ENCODE measurements at regions not wholly inside any gene's neighbourhood (a gene's known extent, or its start where the extent isn't known, plus 50 kb on each side); places are given as distances from the start of the nearest gene placed in this dataset.

DNA sequence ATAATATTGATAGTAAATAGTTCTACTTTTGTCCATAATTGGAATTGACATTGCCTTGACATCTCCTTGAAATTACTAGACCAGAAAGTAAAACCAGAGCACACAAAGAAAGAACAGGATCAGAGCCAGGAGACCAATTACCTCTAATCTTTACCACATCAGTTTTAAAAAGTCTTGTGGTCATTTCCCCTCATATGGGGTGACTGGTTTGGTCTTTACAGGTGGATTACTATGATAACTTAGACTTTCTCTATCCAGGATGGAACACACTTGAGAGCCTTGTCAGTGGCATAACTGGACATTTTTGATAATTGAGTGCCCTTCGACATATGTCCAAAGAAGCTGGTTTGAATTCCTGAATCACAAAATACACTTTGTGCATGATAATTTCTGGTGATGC is 1148.1 kb upstream of the NCAM2 start:
- DNase-seq (ENCODE audit: low read depth, low spot score) = no peak
- Histone ChIP-seq H3K27ac (ENCODE audit: low read length) (no peak overlapping the region), H3K4me1 (ENCODE audit: control insufficient read depth, insufficient read depth, low read length) (no peaks in the 10 kb centered on the region), H3K9me3 (ENCODE audit: control insufficient read depth, insufficient read depth, low read depth, low read length) (no peaks in the 10 kb centered on the region), H3K36me3 (ENCODE audit: control insufficient read depth, insufficient read depth, low read length) (no peaks in the 10 kb centered on the region), H3K27me3 (ENCODE audit: control insufficient read depth, insufficient read depth, low read length) (no peaks in the 10 kb centered on the region), H3K4me3 (ENCODE audit: low read depth in 2 of 2, low read length in 2 of 2) (no peak overlapping the region)
- CTCF ChIA-PET = no interaction called here
- ATAC-seq = no peak
- intact Hi-C loops (cut with micrococcal nuclease; ENCODE audit: unreplicated experiment) = no loop called here
- TF ChIP-seq, protein P1, sequence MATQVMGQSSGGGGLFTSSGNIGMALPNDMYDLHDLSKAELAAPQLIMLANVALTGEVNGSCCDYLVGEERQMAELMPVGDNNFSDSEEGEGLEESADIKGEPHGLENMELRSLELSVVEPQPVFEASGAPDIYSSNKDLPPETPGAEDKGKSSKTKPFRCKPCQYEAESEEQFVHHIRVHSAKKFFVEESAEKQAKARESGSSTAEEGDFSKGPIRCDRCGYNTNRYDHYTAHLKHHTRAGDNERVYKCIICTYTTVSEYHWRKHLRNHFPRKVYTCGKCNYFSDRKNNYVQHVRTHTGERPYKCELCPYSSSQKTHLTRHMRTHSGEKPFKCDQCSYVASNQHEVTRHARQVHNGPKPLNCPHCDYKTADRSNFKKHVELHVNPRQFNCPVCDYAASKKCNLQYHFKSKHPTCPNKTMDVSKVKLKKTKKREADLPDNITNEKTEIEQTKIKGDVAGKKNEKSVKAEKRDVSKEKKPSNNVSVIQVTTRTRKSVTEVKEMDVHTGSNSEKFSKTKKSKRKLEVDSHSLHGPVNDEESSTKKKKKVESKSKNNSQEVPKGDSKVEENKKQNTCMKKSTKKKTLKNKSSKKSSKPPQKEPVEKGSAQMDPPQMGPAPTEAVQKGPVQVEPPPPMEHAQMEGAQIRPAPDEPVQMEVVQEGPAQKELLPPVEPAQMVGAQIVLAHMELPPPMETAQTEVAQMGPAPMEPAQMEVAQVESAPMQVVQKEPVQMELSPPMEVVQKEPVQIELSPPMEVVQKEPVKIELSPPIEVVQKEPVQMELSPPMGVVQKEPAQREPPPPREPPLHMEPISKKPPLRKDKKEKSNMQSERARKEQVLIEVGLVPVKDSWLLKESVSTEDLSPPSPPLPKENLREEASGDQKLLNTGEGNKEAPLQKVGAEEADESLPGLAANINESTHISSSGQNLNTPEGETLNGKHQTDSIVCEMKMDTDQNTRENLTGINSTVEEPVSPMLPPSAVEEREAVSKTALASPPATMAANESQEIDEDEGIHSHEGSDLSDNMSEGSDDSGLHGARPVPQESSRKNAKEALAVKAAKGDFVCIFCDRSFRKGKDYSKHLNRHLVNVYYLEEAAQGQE (IDR thresholded peaks at IDR 0.05; ENCODE audit: insufficient read depth in 1 of 2, low read depth in 2 of 2, low read length in 1 of 2) = no peak
- TF ChIP-seq SIN3A (IDR thresholded peaks at IDR 0.05; ENCODE audit: borderline replicate concordance, insufficient read depth, low read depth, low read length) (no peak), TCF7L2 (IDR thresholded peaks at IDR 0.05; ENCODE audit: low read depth, low read length) (no peak), POLR2AphosphoS5 (IDR thresholded peaks at IDR 0.05; ENCODE audit: low read depth, low read length) (no peak)
- TF ChIP-seq, protein P2, sequence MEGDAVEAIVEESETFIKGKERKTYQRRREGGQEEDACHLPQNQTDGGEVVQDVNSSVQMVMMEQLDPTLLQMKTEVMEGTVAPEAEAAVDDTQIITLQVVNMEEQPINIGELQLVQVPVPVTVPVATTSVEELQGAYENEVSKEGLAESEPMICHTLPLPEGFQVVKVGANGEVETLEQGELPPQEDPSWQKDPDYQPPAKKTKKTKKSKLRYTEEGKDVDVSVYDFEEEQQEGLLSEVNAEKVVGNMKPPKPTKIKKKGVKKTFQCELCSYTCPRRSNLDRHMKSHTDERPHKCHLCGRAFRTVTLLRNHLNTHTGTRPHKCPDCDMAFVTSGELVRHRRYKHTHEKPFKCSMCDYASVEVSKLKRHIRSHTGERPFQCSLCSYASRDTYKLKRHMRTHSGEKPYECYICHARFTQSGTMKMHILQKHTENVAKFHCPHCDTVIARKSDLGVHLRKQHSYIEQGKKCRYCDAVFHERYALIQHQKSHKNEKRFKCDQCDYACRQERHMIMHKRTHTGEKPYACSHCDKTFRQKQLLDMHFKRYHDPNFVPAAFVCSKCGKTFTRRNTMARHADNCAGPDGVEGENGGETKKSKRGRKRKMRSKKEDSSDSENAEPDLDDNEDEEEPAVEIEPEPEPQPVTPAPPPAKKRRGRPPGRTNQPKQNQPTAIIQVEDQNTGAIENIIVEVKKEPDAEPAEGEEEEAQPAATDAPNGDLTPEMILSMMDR (IDR thresholded peaks at IDR 0.05) = no peak
- in situ Hi-C loops (cut with HindIII; ENCODE audit: low pct_unique_long_range_greater_than_20kb, low sequenced_read_pairs) = no loop called here
- no TSS peak for BruUV-seq (replicated peaks)
- POLR2A ChIA-PET = no interaction called here

DNA sequence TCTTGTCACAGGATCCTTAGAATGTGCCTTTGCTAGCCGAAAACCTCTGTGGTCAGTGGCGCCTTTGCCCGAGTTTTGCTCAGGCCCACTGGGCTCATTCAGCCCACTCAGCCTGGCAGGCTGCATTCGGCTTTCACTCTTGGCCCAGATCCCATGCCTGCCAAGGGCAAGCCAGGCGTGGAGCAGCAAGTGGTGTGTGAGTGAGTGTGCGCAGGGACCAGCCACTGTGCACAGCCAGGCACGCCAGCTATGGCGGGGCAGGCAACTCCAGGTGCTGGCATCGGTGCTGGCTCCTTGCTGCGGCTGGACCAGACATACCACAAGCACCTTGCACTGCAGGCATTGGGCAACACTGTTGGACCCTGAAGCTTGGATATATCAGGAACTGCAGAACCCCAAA is 1145.1 kb upstream of the NCAM2 start:
- in situ Hi-C loops (cut with HindIII; ENCODE audit: low pct_unique_long_range_greater_than_20kb, low sequenced_read_pairs) = no loop called here

More for the DNA sequence above, 1145.1 kb upstream of the NCAM2 start:
- Histone ChIP-seq H3K27ac (ENCODE audit: low read length) (no peak overlapping the region), H3K4me3 (ENCODE audit: low read depth in 2 of 2, low read length in 2 of 2) (no peak overlapping the region), H3K9me3 (ENCODE audit: control insufficient read depth, insufficient read depth, low read depth, low read length) (no peaks in the 10 kb centered on the region), H3K4me1 (ENCODE audit: control insufficient read depth, insufficient read depth, low read length) (no peaks in the 10 kb centered on the region), H3K36me3 (ENCODE audit: control insufficient read depth, insufficient read depth, low read length) (no peaks in the 10 kb centered on the region), H3K27me3 (ENCODE audit: control insufficient read depth, insufficient read depth, low read length) (no peaks in the 10 kb centered on the region)
- ChIA-PET POLR2A (no interaction called here), CTCF (no interaction called here)
- intact Hi-C loops (cut with micrococcal nuclease; ENCODE audit: unreplicated experiment) = no loop called here
- no peak for TF ChIP-seq POLR2AphosphoS5 (IDR thresholded peaks at IDR 0.05; ENCODE audit: low read depth, low read length)
- no peak for TF ChIP-seq TCF7L2 (IDR thresholded peaks at IDR 0.05; ENCODE audit: low read depth, low read length)
- TF ChIP-seq, protein P2 (IDR thresholded peaks at IDR 0.05) = no peak
- TF ChIP-seq, protein P1 (IDR thresholded peaks at IDR 0.05; ENCODE audit: insufficient read depth in 1 of 2, low read depth in 2 of 2, low read length in 1 of 2) = no peak
- TF ChIP-seq SIN3A (IDR thresholded peaks at IDR 0.05; ENCODE audit: borderline replicate concordance, insufficient read depth, low read depth, low read length) = no peak
- no peak for ATAC-seq
- no peak for DNase-seq (ENCODE audit: low read depth, low spot score)
- BruUV-seq (replicated peaks) = no TSS peak
